ENCODE measurements at regions not wholly inside any gene's neighbourhood (a gene's known extent, or its start where the extent isn't known, plus 50 kb on each side); places are given as distances from the start of the nearest gene placed in this dataset.

DNA sequence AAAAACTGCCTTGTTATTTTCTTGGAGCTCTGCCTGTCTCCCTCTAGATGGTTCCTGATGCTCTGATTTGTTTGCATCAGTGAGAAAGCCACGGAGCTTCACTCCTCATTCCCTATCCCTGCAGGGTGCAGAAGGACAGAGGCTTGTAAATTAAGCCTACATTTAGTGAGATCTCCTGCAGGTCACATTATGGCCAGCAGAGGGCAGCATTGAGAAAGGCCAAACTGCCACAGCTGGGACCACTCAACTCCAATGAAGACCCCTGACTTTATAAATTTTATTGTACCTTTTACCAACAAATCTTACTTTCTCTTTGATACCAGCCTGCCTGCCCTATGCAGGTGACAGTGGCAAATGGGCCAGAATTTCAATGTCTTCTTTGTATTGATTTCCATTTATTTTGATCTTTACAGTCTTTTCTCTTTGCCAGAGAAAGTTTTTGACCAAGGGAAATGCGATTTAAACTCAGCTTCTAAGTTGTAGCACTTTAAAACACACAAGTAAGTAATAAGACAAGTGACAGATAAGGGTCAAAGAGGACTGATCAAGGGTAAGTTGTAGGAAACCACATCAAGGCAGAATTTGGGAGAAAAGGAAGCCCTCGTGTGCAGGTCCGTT is 1029.1 kb upstream of the KLHL29 start:
- no peaks in the 10 kb centered on the region for H3K4me1 ChIP-seq
- no peaks in the 10 kb centered on the region for H3K36me3 ChIP-seq
- H3K9ac ChIP-seq (ENCODE audit: low read depth in 2 of 2, low read length in 2 of 2): no peak overlapping the region
- H3K27ac ChIP-seq: no peak overlapping the region
- DNase-seq: peak; percentile 50
- H3K27me3 ChIP-seq: no peaks in the 10 kb centered on the region
- TF ChIP-seq, protein P1, sequence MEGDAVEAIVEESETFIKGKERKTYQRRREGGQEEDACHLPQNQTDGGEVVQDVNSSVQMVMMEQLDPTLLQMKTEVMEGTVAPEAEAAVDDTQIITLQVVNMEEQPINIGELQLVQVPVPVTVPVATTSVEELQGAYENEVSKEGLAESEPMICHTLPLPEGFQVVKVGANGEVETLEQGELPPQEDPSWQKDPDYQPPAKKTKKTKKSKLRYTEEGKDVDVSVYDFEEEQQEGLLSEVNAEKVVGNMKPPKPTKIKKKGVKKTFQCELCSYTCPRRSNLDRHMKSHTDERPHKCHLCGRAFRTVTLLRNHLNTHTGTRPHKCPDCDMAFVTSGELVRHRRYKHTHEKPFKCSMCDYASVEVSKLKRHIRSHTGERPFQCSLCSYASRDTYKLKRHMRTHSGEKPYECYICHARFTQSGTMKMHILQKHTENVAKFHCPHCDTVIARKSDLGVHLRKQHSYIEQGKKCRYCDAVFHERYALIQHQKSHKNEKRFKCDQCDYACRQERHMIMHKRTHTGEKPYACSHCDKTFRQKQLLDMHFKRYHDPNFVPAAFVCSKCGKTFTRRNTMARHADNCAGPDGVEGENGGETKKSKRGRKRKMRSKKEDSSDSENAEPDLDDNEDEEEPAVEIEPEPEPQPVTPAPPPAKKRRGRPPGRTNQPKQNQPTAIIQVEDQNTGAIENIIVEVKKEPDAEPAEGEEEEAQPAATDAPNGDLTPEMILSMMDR (IDR thresholded peaks at IDR 0.05): peak; percentile 75
- intact Hi-C loops (cut with DNase I): loop anchor here (10.0 kb wide), 1 partner anchor 989 kb away; no protein-coding TSS in a partner anchor
- no peaks in the 10 kb centered on the region for H3K9me3 ChIP-seq
- no peak overlapping the region for H3K4me3 ChIP-seq

DNA sequence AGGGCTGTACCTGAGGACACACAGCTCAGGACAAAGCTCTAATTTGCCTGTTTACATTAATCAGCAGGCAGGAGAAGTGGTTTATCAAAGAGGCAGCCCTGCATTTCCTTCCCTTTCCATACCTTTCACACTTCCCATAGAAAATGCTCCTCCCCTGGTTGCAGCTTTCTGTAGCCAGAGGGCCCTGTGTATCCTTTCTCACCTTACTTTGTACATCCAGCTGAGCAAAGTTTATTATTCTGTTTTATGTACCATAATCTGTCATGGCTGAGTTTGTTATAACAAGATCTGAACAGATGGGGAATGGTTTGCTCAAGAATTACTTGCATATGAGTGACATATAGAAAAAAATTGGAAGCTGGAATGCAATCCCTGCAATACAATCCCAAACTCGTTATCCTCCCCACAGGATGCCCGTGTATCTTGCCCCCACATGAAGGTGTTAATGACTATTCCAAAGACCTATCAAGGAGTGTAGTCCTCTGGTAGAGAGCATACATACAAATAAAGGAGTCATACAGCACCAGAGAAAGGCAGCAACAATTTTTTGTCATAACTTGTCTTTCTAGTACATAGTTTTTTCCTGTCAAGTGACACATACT is 1025.8 kb upstream of the KLHL29 start:
- no peaks in the 10 kb centered on the region for H3K4me1 ChIP-seq
- TF ChIP-seq, protein P1 (IDR thresholded peaks at IDR 0.05): no peak
- H3K9ac ChIP-seq (ENCODE audit: low read depth in 2 of 2, low read length in 2 of 2): no peak overlapping the region
- H3K27ac ChIP-seq: no peak overlapping the region
- H3K36me3 ChIP-seq: no peaks in the 10 kb centered on the region
- no peak for DNase-seq
- H3K4me3 ChIP-seq: no peak overlapping the region
- H3K9me3 ChIP-seq: no peaks in the 10 kb centered on the region
- H3K27me3 ChIP-seq: no peaks in the 10 kb centered on the region
- intact Hi-C loops (cut with DNase I): loop anchor here (10.0 kb wide), 1 partner anchor 986 kb away; no protein-coding TSS in a partner anchor

DNA sequence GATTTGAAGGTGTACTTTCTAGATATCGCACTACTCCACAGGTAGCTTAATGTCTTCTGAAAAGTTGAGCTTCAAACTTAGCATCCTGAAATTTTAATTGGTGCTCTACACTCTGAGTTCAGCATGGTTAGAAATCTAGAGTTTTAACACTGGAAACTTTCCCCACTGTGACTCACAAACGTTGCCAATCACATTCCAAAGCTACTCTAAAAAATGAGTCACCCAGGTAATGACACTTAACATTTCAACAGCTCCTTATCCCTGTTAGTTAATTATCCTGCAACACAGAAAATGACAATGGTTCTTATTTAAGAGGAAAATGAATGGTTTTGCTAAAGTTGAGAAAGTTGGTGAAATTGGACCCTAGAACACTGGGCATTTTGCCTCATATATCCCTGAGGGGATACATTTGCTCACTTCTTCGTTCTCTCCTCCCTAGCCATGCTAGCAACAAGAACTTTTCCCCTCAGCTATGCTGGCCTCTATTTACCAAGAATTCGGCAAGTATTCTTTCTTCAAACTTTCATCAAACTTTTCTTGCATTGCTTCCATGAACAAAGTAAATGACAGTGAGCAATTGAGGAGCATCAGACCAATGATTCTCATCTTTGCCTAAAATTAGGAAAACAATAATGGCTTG is 1024.1 kb upstream of the KLHL29 start:
- Histone ChIP-seq H3K9ac (ENCODE audit: low read depth in 2 of 2, low read length in 2 of 2) (no peak overlapping the region), H3K27ac (no peak overlapping the region)
- TF ChIP-seq, protein P1 (IDR thresholded peaks at IDR 0.05): no peak

DNA sequence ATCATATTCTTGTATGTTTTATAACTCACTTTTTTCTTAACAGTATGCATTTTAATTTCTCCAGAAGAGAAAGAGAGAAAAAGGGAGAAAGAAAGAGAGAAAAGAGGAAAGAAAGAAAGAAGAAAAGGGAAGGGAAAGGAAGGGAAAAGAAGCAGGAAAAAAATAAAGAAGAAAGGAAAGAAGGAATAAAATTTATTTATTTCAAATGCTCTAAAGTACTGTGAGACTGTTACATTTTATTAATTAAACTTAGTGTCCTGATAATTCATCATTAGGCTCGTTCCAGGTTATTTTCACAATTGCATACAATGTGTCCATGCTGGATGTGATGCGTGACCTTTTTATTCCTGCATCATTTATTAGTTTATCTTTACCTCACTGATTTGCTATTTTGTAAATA is 1023.4 kb upstream of the KLHL29 start:
- intact Hi-C loops (cut with DNase I): no loop called here
- H3K36me3 ChIP-seq: no peaks in the 10 kb centered on the region
- H3K27ac ChIP-seq: no peak overlapping the region
- H3K4me1 ChIP-seq: no peaks in the 10 kb centered on the region
- no peak overlapping the region for H3K9ac ChIP-seq (ENCODE audit: low read depth in 2 of 2, low read length in 2 of 2)
- no peaks in the 10 kb centered on the region for H3K27me3 ChIP-seq
- TF ChIP-seq, protein P1 (IDR thresholded peaks at IDR 0.05): no peak
- no peak overlapping the region for H3K4me3 ChIP-seq
- DNase-seq: no peak
- H3K9me3 ChIP-seq: no peaks in the 10 kb centered on the region

More for the DNA sequence above, 1024.1 kb upstream of the KLHL29 start:
- no peaks in the 10 kb centered on the region for H3K36me3 ChIP-seq
- no peak overlapping the region for H3K4me3 ChIP-seq
- no peaks in the 10 kb centered on the region for H3K27me3 ChIP-seq
- intact Hi-C loops (cut with DNase I): no loop called here
- no peak for DNase-seq
- no peaks in the 10 kb centered on the region for H3K9me3 ChIP-seq
- H3K4me1 ChIP-seq: no peaks in the 10 kb centered on the region

DNA sequence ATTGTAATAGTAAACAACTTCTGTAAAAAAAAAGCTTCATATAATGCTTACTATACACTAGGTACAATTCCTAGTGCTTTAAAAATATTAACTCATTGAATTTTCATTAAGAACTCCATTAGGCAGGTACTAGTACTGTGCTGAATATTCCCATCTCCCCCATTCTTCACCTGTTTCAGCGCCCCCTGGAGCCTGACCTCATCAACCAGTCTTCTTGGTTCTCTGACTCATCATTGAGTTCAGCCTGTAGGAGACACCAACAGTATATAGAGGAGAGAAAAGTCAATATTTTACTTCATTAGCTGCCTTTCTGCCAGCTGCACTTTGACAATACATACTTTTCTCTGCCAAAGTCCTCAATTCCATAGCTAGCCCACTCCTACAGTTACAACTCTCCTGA is 1009.9 kb upstream of the KLHL29 start:
- intact Hi-C loops (cut with DNase I): no loop called here
- no peaks in the 10 kb centered on the region for H3K9me3 ChIP-seq
- DNase-seq: no peak
- H3K4me3 ChIP-seq: no peak overlapping the region
- no peak overlapping the region for H3K9ac ChIP-seq (ENCODE audit: low read depth in 2 of 2, low read length in 2 of 2)
- H3K36me3 ChIP-seq: no peaks in the 10 kb centered on the region
- no peak overlapping the region for H3K27ac ChIP-seq
- TF ChIP-seq, protein P1 (IDR thresholded peaks at IDR 0.05): no peak
- no peaks in the 10 kb centered on the region for H3K27me3 ChIP-seq
- no peaks in the 10 kb centered on the region for H3K4me1 ChIP-seq

All from colonic mucosa (tissue), 4 donors.